Osteocyte (in vitro differentiated cells): ENCODE measurements at regions not wholly inside any gene's neighbourhood (a gene's known extent, or its start where the extent isn't known, plus 50 kb on each side); places are given as distances from the start of the nearest gene placed in this dataset.

ENCODE experiments used
- DNase-seq: peaks from one replicate; pipeline ENCODE4 v3.0.0; 2021; ENCODE audit warnings: mixed read lengths; ENCODE audit not compliant: unreplicated experiment; ENCODE audit errors: extremely low spot score
- H3K27ac Mint-ChIP-seq: one replicate; pipeline ENCODE4 v1.8.0; 2021; ENCODE audit warnings: mild to moderate bottlenecking, mixed read lengths; ENCODE audit not compliant: unreplicated experiment
- H3K27me3 Mint-ChIP-seq: one replicate; pipeline ENCODE4 v1.8.0; 2021; ENCODE audit warnings: mixed read lengths; ENCODE audit not compliant: unreplicated experiment
- H3K36me3 Mint-ChIP-seq: one replicate; pipeline ENCODE4 v1.8.0; 2021; ENCODE audit warnings: mixed read lengths; ENCODE audit not compliant: unreplicated experiment
- H3K4me1 Mint-ChIP-seq: one replicate; pipeline ENCODE4 v1.8.0; 2021; ENCODE audit warnings: mixed read lengths; ENCODE audit not compliant: unreplicated experiment
- H3K4me3 Mint-ChIP-seq: one replicate; pipeline ENCODE4 v1.8.0; 2021; ENCODE audit warnings: mild to moderate bottlenecking, moderate library complexity, mixed read lengths; ENCODE audit not compliant: unreplicated experiment
- H3K9me3 Mint-ChIP-seq: one replicate; pipeline ENCODE4 v1.8.0; 2021; ENCODE audit warnings: mixed read lengths; ENCODE audit not compliant: unreplicated experiment
- TF ChIP-seq, protein P1 (sequence below): fragments of 200-600 bp; sonication (generic); IDR thresholded peaks from 2 replicates; pipeline ENCODE4 v1.5.0; 2021; ENCODE audit warnings: antibody characterized with exemption, mild to moderate bottlenecking, moderate library complexity

DNA sequence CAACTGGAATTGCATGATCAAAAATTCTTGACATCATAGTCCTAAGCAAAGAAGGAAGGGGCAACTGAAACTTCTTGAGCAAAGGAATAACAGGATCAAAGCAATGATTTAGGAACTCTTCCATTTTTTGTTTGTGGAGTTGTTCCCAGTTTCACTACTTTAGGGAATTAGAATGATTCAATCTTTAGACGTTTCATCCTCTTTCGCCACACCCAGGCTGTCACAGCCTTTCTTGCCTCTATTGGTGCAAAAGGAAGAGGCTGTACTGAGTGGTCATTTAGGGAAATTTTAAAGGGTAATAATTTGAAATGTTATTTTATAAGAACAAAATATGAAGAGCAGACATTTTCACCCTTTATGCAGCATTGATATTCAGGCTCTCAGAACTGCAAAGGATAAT, 1026.0 kb upstream of the ARRDC3 start:
- TF ChIP-seq, protein P1, sequence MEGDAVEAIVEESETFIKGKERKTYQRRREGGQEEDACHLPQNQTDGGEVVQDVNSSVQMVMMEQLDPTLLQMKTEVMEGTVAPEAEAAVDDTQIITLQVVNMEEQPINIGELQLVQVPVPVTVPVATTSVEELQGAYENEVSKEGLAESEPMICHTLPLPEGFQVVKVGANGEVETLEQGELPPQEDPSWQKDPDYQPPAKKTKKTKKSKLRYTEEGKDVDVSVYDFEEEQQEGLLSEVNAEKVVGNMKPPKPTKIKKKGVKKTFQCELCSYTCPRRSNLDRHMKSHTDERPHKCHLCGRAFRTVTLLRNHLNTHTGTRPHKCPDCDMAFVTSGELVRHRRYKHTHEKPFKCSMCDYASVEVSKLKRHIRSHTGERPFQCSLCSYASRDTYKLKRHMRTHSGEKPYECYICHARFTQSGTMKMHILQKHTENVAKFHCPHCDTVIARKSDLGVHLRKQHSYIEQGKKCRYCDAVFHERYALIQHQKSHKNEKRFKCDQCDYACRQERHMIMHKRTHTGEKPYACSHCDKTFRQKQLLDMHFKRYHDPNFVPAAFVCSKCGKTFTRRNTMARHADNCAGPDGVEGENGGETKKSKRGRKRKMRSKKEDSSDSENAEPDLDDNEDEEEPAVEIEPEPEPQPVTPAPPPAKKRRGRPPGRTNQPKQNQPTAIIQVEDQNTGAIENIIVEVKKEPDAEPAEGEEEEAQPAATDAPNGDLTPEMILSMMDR, result no peak
- no peak overlapping the region for H3K27ac Mint-ChIP-seq
- no peaks in the 10 kb centered on the region for H3K9me3 Mint-ChIP-seq
- peaks cover 2% of the 10 kb centered on the region for H3K36me3 Mint-ChIP-seq
- H3K27me3 Mint-ChIP-seq, result no peaks in the 10 kb centered on the region
- no peak overlapping the region for H3K4me3 Mint-ChIP-seq
- no peak for DNase-seq
- H3K4me1 Mint-ChIP-seq, result peaks cover 14% of the 10 kb centered on the region

DNA sequence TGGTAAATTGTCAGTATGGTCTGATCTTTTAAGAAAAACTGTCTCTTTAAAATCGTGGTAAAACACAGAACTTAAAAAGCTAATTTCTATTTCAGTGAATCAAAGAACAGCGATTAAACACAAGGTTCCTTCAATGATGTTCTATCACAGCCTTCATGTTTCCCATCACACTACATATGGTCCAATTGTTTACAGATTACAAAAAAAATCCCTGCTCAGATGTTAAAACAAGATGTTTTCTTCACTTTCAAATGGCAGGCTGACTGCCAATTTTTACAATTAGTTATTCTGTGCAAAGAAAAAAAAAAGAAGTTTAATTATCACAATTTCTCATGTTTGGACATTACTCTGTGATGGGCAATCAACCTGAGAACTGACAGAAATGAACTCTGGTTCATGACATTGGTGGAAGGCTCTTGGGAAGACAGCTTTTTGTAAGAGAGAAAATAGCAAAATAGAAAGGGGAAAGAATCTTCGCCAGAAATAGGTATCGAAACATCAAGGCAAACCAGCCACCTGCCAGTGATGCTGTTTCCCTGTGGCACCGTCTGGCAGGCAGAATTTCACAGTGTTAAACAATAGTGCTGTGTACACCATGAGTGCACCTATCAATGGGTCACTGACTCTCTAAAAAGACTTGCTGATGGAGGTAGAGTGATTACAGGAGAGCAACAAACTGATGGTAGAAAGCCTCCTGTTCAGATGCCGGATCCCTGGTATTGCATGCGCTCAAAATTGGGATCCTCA, 1020.0 kb upstream of the ARRDC3 start:
- Mint-ChIP-seq H3K9me3 (no peaks in the 10 kb centered on the region), H3K36me3 (peaks cover 2% of the 10 kb centered on the region), H3K27me3 (no peaks in the 10 kb centered on the region), H3K4me1 (peaks cover 10% of the 10 kb centered on the region), H3K27ac (no peak overlapping the region), H3K4me3 (no peak overlapping the region)
- TF ChIP-seq, protein P1, result no peak
- no peak for DNase-seq

DNA sequence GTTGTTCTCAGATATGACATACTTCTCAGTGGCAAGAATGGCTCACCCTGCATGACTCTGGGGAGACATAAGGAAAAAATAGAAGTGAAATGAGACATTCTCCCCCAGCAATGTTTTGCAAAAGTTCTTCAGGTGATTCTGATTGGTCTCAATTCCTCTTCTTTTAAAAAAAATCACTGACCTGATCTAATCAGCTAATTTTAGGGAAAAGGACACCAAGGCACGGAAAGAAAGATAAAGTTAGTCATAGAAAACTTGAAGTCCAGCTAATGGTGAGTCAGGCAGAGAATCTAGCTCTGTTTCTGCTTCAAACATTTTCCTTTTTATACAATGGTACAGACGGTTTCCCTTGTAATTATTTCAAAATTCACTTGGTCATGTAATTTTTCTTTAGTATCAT, 1018.9 kb upstream of the ARRDC3 start:
- H3K36me3 Mint-ChIP-seq, result no peaks in the 10 kb centered on the region
- H3K4me1 Mint-ChIP-seq, result peaks cover 3% of the 10 kb centered on the region
- H3K9me3 Mint-ChIP-seq, result no peaks in the 10 kb centered on the region
- H3K27ac Mint-ChIP-seq, result no peak overlapping the region
- TF ChIP-seq, protein P1, result no peak
- H3K27me3 Mint-ChIP-seq, result no peaks in the 10 kb centered on the region
- DNase-seq, result no peak
- no peak overlapping the region for H3K4me3 Mint-ChIP-seq

DNA sequence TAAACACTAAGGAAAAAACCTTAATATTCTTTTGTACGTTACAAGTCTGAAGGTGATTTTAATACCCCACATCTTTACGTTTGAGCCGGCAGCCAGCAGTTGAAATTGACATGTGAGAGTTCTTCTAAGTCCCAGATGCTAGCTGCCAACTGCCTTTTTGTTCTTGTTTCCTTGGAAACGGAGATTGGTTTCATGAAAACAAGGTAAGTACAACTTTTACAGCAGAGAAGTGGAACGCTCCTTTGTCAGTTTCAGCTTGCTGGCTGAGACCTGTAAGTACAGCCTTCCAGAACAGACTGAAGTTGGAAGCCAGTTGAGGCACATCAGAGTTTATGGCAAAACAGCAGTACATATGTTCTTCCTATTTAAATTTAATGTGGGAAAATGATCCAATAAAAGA, 1018.4 kb upstream of the ARRDC3 start:
- peaks cover 3% of the 10 kb centered on the region for H3K4me1 Mint-ChIP-seq
- TF ChIP-seq, protein P1, result no peak
- H3K9me3 Mint-ChIP-seq, result no peaks in the 10 kb centered on the region
- no peaks in the 10 kb centered on the region for H3K36me3 Mint-ChIP-seq
- H3K27ac Mint-ChIP-seq, result no peak overlapping the region
- no peak overlapping the region for H3K4me3 Mint-ChIP-seq
- no peak for DNase-seq
- H3K27me3 Mint-ChIP-seq, result no peaks in the 10 kb centered on the region

DNA sequence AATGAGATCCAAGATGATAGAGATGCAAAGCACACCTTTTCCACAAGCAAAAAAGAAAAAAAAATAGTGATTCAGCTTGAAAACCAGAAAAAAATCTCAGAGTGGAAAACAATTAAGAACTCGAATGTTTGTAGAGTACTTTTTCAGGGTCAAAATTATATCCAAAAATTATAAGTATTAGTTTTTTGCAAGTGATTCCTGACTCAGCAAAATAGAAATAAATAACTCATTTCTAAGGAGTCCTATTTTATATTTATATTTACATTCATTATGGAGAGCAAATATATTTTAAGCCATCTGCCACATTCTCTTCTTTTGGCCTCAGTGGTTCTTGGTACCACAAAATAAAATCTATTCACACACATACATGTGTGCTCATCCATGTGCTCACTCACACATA, 1011.8 kb upstream of the ARRDC3 start:
- Mint-ChIP-seq H3K36me3 (no peaks in the 10 kb centered on the region), H3K27me3 (no peaks in the 10 kb centered on the region), H3K4me1 (no peaks in the 10 kb centered on the region), H3K27ac (no peak overlapping the region), H3K9me3 (no peaks in the 10 kb centered on the region), H3K4me3 (no peak overlapping the region)
- TF ChIP-seq, protein P1, result no peak
- no peak for DNase-seq
